Osteocyte (in vitro differentiated cells): ENCODE measurements at regions not wholly inside any gene's neighbourhood (a gene's known extent, or its start where the extent isn't known, plus 50 kb on each side); places are given as distances from the start of the nearest gene placed in this dataset.

ENCODE experiments used
- DNase-seq: peaks from one replicate; pipeline ENCODE4 v3.0.0; 2021; ENCODE audit warnings: mixed read lengths; ENCODE audit not compliant: unreplicated experiment; ENCODE audit errors: extremely low spot score
- H3K27ac Mint-ChIP-seq: one replicate; pipeline ENCODE4 v1.8.0; 2021; ENCODE audit warnings: mild to moderate bottlenecking, mixed read lengths; ENCODE audit not compliant: unreplicated experiment
- H3K27me3 Mint-ChIP-seq: one replicate; pipeline ENCODE4 v1.8.0; 2021; ENCODE audit warnings: mixed read lengths; ENCODE audit not compliant: unreplicated experiment
- H3K36me3 Mint-ChIP-seq: one replicate; pipeline ENCODE4 v1.8.0; 2021; ENCODE audit warnings: mixed read lengths; ENCODE audit not compliant: unreplicated experiment
- H3K4me1 Mint-ChIP-seq: one replicate; pipeline ENCODE4 v1.8.0; 2021; ENCODE audit warnings: mixed read lengths; ENCODE audit not compliant: unreplicated experiment
- H3K4me3 Mint-ChIP-seq: one replicate; pipeline ENCODE4 v1.8.0; 2021; ENCODE audit warnings: mild to moderate bottlenecking, moderate library complexity, mixed read lengths; ENCODE audit not compliant: unreplicated experiment
- H3K9me3 Mint-ChIP-seq: one replicate; pipeline ENCODE4 v1.8.0; 2021; ENCODE audit warnings: mixed read lengths; ENCODE audit not compliant: unreplicated experiment
- CTCF ChIP-seq: fragments of 200-600 bp; sonication (generic); IDR thresholded peaks from 2 replicates; pipeline ENCODE4 v1.5.0; 2021; ENCODE audit warnings: antibody characterized with exemption, mild to moderate bottlenecking, moderate library complexity

GRCh38 chr6:40734607-40735006 lies 147.4 kb upstream of the LRFN2 start:
- H3K9me3 Mint-ChIP-seq, result no peaks in the 10 kb centered on the region
- DNase-seq, result no peak
- H3K4me1 Mint-ChIP-seq, result peaks cover 44% of the 10 kb centered on the region
- TF ChIP-seq CTCF, result no peak
- no peak overlapping the region for H3K27ac Mint-ChIP-seq
- no peak overlapping the region for H3K4me3 Mint-ChIP-seq
- H3K27me3 Mint-ChIP-seq, result peaks cover 17% of the 10 kb centered on the region
- H3K36me3 Mint-ChIP-seq, result no peaks in the 10 kb centered on the region

- Mint-ChIP-seq H3K36me3 (no peaks in the 10 kb centered on the region), H3K4me1 (peaks cover 44% of the 10 kb centered on the region), H3K27me3 (peaks cover 17% of the 10 kb centered on the region), H3K4me3 (no peak overlapping the region), H3K9me3 (no peaks in the 10 kb centered on the region), H3K27ac (no peak overlapping the region)
- no peak for TF ChIP-seq CTCF
- no peak for DNase-seq
Observed at GRCh38 chr6:40733770-40734396, 146.7 kb upstream of the LRFN2 start.

- no peak overlapping the region for H3K4me3 Mint-ChIP-seq
- no peak overlapping the region for H3K27ac Mint-ChIP-seq
- no peak for DNase-seq
- TF ChIP-seq CTCF, result no peak
- H3K9me3 Mint-ChIP-seq, result no peaks in the 10 kb centered on the region
- peaks cover 12% of the 10 kb centered on the region for H3K27me3 Mint-ChIP-seq
- peaks cover 44% of the 10 kb centered on the region for H3K4me1 Mint-ChIP-seq
- no peaks in the 10 kb centered on the region for H3K36me3 Mint-ChIP-seq
Observed at GRCh38 chr6:40733290-40733689, 146.1 kb upstream of the LRFN2 start.

- peaks cover 11% of the 10 kb centered on the region for H3K27me3 Mint-ChIP-seq
- peak overlapping the region; percentile 9 for H3K27ac Mint-ChIP-seq
- no peak for TF ChIP-seq CTCF
- H3K4me3 Mint-ChIP-seq, result no peak overlapping the region
- H3K36me3 Mint-ChIP-seq, result no peaks in the 10 kb centered on the region
- H3K9me3 Mint-ChIP-seq, result no peaks in the 10 kb centered on the region
- peaks cover 44% of the 10 kb centered on the region for H3K4me1 Mint-ChIP-seq
- no peak for DNase-seq
Observed at GRCh38 chr6:40732878-40733277, 145.7 kb upstream of the LRFN2 start.

- TF ChIP-seq CTCF, result no peak
Observed at GRCh38 chr6:40728643-40729042, 141.5 kb upstream of the LRFN2 start.

More at GRCh38 chr6:40728643-40729042, 141.5 kb upstream of the LRFN2 start:
- H3K27me3 Mint-ChIP-seq, result no peaks in the 10 kb centered on the region
- H3K36me3 Mint-ChIP-seq, result no peaks in the 10 kb centered on the region
- no peak overlapping the region for H3K27ac Mint-ChIP-seq
- no peak for DNase-seq
- peaks cover 22% of the 10 kb centered on the region for H3K4me1 Mint-ChIP-seq
- H3K9me3 Mint-ChIP-seq, result no peaks in the 10 kb centered on the region
- no peak overlapping the region for H3K4me3 Mint-ChIP-seq
